Astrocyte of the spinal cord (primary cell): ENCODE measurements at regions not wholly inside any gene's neighbourhood (a gene's known extent, or its start where the extent isn't known, plus 50 kb on each side); places are given as distances from the start of the nearest gene placed in this dataset.
A peak's percentile ranks its signal among the peaks of the same experiment; 100 is the strongest.

Experiments used
- DNase-seq: peaks from one replicate; pipeline ENCODE4 v3.0.0; 2011; ENCODE audit warnings: low read depth, low spot score
- H3K4me3 ChIP-seq: 2 replicates; pipeline ENCODE4 v1.5.1; 2011; ENCODE audit warnings: low read depth, mild to moderate bottlenecking, low read length, moderate library complexity
- in situ Hi-C: cut with HindIII; loops from 2 replicates; pipeline ENCODE4 v1.10.0; 2017; ENCODE audit warnings: low sequenced_read_pairs
- TF ChIP-seq, protein P1 (sequence below): IDR thresholded peaks from 2 replicates; pipeline ENCODE4 v1.5.1; 2012; ENCODE audit warnings: low read depth, mild to moderate bottlenecking, low read length, inconsistent platforms

DNA sequence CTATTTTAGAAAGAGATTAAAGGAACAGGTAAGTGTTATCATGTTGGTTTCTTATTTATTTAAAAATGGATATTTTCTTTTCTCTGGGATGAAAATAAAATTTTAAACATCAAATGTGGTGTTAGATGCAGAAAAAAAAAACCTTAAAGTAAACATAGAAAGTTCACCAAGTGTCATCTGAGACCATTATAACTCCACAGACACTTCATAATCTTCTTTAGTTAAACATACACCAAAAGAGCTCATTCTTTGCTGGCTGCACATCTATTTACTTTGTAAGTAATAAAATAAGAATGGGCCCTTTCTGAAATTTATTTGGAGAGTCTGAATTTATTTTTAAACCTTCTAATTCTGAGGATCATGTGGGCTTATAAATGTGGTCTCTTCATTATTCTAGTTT is 460.7 kb upstream of the CTSO start:
- no peak for DNase-seq
- H3K4me3 ChIP-seq = no peak overlapping the region
- in situ Hi-C loops = no loop called here
- TF ChIP-seq, protein P1, sequence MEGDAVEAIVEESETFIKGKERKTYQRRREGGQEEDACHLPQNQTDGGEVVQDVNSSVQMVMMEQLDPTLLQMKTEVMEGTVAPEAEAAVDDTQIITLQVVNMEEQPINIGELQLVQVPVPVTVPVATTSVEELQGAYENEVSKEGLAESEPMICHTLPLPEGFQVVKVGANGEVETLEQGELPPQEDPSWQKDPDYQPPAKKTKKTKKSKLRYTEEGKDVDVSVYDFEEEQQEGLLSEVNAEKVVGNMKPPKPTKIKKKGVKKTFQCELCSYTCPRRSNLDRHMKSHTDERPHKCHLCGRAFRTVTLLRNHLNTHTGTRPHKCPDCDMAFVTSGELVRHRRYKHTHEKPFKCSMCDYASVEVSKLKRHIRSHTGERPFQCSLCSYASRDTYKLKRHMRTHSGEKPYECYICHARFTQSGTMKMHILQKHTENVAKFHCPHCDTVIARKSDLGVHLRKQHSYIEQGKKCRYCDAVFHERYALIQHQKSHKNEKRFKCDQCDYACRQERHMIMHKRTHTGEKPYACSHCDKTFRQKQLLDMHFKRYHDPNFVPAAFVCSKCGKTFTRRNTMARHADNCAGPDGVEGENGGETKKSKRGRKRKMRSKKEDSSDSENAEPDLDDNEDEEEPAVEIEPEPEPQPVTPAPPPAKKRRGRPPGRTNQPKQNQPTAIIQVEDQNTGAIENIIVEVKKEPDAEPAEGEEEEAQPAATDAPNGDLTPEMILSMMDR = no peak

- in situ Hi-C loops = no loop called here
- no peak for DNase-seq
- no peak overlapping the region for H3K4me3 ChIP-seq
- TF ChIP-seq, protein P1 = no peak
Observed at GRCh38 chr4:156413239-156414135, 459.8 kb upstream of the CTSO start.

GRCh38 chr4:156411531-156411930 is 457.9 kb upstream of the CTSO start:
- in situ Hi-C loops = no loop called here
- TF ChIP-seq, protein P1 = no peak
- DNase-seq = no peak
- H3K4me3 ChIP-seq = no peak overlapping the region

GRCh38 chr4:156408749-156409148 is 455.1 kb upstream of the CTSO start:
- TF ChIP-seq, protein P1 = no peak
- in situ Hi-C loops = no loop called here
- no peak overlapping the region for H3K4me3 ChIP-seq
- no peak for DNase-seq

DNA sequence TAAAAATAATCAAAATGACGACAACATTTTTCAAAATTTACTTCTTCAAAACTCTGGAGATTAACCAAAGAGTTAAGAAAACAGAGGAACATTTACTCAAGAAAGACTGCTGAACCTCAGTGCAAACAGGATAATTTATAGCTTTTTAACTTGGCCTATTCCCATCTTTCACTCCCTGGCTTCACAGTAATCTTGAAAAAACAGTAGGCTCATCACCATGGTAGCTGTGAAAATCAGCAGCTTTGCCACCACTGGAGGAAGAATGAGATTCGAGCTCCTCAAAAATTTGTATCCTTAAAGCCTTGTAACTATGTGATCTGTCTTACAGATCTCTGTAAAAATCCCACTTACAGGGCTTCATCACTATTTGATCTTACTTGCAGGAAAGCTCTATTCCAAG is 447.7 kb upstream of the CTSO start:
- DNase-seq = peak; percentile 24
- TF ChIP-seq, protein P1 = no peak
- in situ Hi-C loops = no loop called here
- H3K4me3 ChIP-seq = no peak overlapping the region

- no peak overlapping the region for H3K4me3 ChIP-seq
- TF ChIP-seq, protein P1 = no peak
- DNase-seq = no peak
- in situ Hi-C loops = no loop called here
Observed at GRCh38 chr4:156396534-156396933, 442.9 kb upstream of the CTSO start.
